KMS-11 (cell line): ENCODE measurements at regions not wholly inside any gene's neighbourhood (a gene's known extent, or its start where the extent isn't known, plus 50 kb on each side); places are given as distances from the start of the nearest gene placed in this dataset.
A peak's percentile ranks its signal among the peaks of the same experiment; 100 is the strongest.

Experiments
- H2AFZ ChIP-seq: fragments of 200-600 bp; sonication (generic); 2 replicates; pipeline ENCODE4 v1.6.1; 2016; ENCODE audit warnings: antibody characterized with exemption, mixed run types, low read depth
- H3K27ac ChIP-seq: fragments of 200-600 bp; sonication (generic); 2 replicates; pipeline ENCODE4 v1.6.1; 2016; ENCODE audit warnings: mild to moderate bottlenecking, mixed run types
- H3K27me3 ChIP-seq: fragments of 200-600 bp; sonication (generic); 2 replicates; pipeline ENCODE4 v1.6.1; 2017; ENCODE audit warnings: mild to moderate bottlenecking, low read depth, mixed run types, moderate library complexity; ENCODE audit not compliant: insufficient read depth
- H3K36me3 ChIP-seq: fragments of 200-600 bp; sonication (generic); 2 replicates; pipeline ENCODE4 v1.6.1; 2017; ENCODE audit warnings: mild to moderate bottlenecking, mixed run types; ENCODE audit not compliant: insufficient read depth
- H3K4me1 ChIP-seq: fragments of 200-600 bp; sonication (generic); 2 replicates; pipeline ENCODE4 v1.6.1; 2016; ENCODE audit warnings: mild to moderate bottlenecking, low read depth, mixed run types; ENCODE audit not compliant: poor library complexity, severe bottlenecking
- H3K4me2 ChIP-seq: fragments of 200-600 bp; sonication (generic); 2 replicates; pipeline ENCODE4 v1.7.0; 2016; ENCODE audit warnings: mild to moderate bottlenecking, mixed run types
- H3K4me3 ChIP-seq: fragments of 200-600 bp; sonication (generic); IDR thresholded peaks from 2 replicates; pipeline ENCODE4 v1.6.1; 2017; ENCODE audit warnings: low read depth, low read length, mixed read lengths; ENCODE audit not compliant: insufficient read depth
- H3K79me2 ChIP-seq: fragments of 200-600 bp; sonication (generic); 2 replicates; pipeline ENCODE4 v1.6.1; 2016; ENCODE audit warnings: low read depth, mixed run types; ENCODE audit not compliant: insufficient read depth
- H3K9ac ChIP-seq: fragments of 200-600 bp; sonication (generic); 2 replicates; pipeline ENCODE4 v1.6.1; 2016; ENCODE audit warnings: mild to moderate bottlenecking, mixed run types
- H4K20me1 ChIP-seq: fragments of 200-600 bp; sonication (generic); 2 replicates; pipeline ENCODE4 v1.6.1; 2016; ENCODE audit warnings: mild to moderate bottlenecking, mixed run types; ENCODE audit not compliant: insufficient read depth
- TF ChIP-seq, protein P1 (sequence below): fragments of 200-600 bp; sonication (generic); conservative IDR thresholded peaks from 2 replicates; pipeline ENCODE4 v1.6.1; 2017; ENCODE audit warnings: low read depth, mild to moderate bottlenecking, antibody characterized with exemption, low read length, moderate library complexity, mixed read lengths

DNA sequence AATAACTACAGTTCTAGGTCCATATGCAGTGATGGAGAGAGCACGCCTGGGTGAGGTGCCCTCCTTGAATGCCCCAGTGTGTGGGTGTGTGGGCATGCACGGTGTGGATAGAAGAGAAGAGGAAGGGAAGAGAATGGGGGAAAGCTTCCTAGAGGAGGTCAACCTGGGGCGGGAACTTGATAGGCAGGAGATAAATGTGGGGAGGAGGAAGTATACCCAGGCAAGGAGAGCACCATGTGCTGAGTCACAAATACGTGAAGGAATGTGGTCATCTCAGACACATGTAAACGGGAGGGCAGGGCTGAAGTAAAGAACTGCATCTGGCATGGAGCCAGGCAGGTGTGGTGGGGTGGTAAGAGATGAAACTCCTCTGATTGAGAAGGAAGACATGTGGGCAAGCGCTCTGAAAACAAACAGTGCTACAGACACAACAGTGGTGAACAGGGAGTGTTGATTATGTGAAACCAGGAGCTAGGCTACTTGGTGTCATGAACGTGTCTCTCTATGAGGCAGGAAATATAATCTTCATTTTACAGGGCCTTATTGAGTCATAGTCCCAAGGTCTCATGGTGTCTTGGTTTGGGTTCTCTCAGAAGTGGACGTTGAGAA, 61.5 kb upstream of the EED start:
- Histone ChIP-seq H3K4me2 (peak overlapping the region; percentile 62), H3K27ac (peak overlapping the region; percentile 86), H2AFZ (peak overlapping the region; percentile 65), H3K9ac (peak overlapping the region; percentile 58), H3K79me2 (no peaks in the 10 kb centered on the region), H3K36me3 (no peaks in the 10 kb centered on the region), H4K20me1 (no peaks in the 10 kb centered on the region), H3K27me3 (no peaks in the 10 kb centered on the region), H3K4me1 (peaks cover 57% of the 10 kb centered on the region), H3K4me3 (peak overlapping the region; percentile 39)
- TF ChIP-seq, protein P1, sequence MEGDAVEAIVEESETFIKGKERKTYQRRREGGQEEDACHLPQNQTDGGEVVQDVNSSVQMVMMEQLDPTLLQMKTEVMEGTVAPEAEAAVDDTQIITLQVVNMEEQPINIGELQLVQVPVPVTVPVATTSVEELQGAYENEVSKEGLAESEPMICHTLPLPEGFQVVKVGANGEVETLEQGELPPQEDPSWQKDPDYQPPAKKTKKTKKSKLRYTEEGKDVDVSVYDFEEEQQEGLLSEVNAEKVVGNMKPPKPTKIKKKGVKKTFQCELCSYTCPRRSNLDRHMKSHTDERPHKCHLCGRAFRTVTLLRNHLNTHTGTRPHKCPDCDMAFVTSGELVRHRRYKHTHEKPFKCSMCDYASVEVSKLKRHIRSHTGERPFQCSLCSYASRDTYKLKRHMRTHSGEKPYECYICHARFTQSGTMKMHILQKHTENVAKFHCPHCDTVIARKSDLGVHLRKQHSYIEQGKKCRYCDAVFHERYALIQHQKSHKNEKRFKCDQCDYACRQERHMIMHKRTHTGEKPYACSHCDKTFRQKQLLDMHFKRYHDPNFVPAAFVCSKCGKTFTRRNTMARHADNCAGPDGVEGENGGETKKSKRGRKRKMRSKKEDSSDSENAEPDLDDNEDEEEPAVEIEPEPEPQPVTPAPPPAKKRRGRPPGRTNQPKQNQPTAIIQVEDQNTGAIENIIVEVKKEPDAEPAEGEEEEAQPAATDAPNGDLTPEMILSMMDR = no peak

DNA sequence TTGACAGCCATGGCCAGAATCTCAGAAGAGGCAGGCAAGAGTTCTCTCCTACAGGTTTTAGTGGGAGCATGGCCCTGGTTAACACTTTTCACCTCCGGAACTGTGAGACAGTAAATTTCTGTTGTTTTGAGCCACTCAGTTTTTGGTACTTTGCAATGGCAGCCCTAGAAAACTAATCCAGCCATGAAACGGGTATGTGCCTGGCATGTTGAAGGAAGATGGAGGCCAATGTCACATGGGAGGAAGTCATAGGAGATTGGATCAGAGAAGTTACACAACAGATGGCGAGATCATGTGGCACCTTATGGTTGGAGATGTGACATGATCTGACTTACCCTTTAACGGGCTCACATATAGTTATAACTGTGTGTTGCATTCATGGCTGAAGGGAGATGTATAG, 63.2 kb upstream of the EED start:
- TF ChIP-seq, protein P1 = no peak
- Histone ChIP-seq H3K27me3 (no peaks in the 10 kb centered on the region), H3K27ac (no peak overlapping the region)

GRCh38 chr11:86180851-86181250, 63.7 kb upstream of the EED start:
- Histone ChIP-seq H3K4me1 (peaks cover 69% of the 10 kb centered on the region), H3K27ac (no peak overlapping the region), H2AFZ (no peak overlapping the region), H3K4me3 (no peak overlapping the region), H4K20me1 (no peaks in the 10 kb centered on the region), H3K27me3 (no peaks in the 10 kb centered on the region), H3K36me3 (no peaks in the 10 kb centered on the region), H3K4me2 (no peak overlapping the region), H3K9ac (no peak overlapping the region), H3K79me2 (no peaks in the 10 kb centered on the region)
- TF ChIP-seq, protein P1 = no peak

More for the DNA sequence above, 63.2 kb upstream of the EED start:
- Histone ChIP-seq H3K36me3 (no peaks in the 10 kb centered on the region), H3K79me2 (no peaks in the 10 kb centered on the region), H4K20me1 (no peaks in the 10 kb centered on the region), H3K4me3 (no peak overlapping the region), H3K4me1 (peaks cover 69% of the 10 kb centered on the region), H3K4me2 (no peak overlapping the region), H3K9ac (no peak overlapping the region), H2AFZ (no peak overlapping the region)

GRCh38 chr11:86180423-86180822, 64.1 kb upstream of the EED start:
- Histone ChIP-seq H3K36me3 (no peaks in the 10 kb centered on the region), H3K4me1 (peaks cover 66% of the 10 kb centered on the region), H3K79me2 (no peaks in the 10 kb centered on the region), H3K4me3 (no peak overlapping the region), H3K4me2 (no peak overlapping the region), H3K27ac (no peak overlapping the region), H4K20me1 (no peaks in the 10 kb centered on the region), H3K9ac (no peak overlapping the region), H3K27me3 (no peaks in the 10 kb centered on the region), H2AFZ (no peak overlapping the region)
- TF ChIP-seq, protein P1 = no peak
